Right lobe of liver (tissue), 4 donors: ENCODE measurements at regions not wholly inside any gene's neighbourhood (a gene's known extent, or its start where the extent isn't known, plus 50 kb on each side); places are given as distances from the start of the nearest gene placed in this dataset.

Source experiments
- CTCF ChIP-seq, 4 donors: fragments of 200-600 bp in 3 of 4; fragments of 450-650 bp in 1 of 4; IDR thresholded peaks; one replicate each; pipeline versions ENCODE4 v1.5.1 to v1.8.0; 2016 to 2022; ENCODE audit warnings: antibody characterized with exemption in 4 of 4, mild to moderate bottlenecking in 2 of 4
- POLR2A ChIP-seq: fragments of 450-650 bp; IDR thresholded peaks from one replicate; pipeline ENCODE4 v1.6.1; 2017; ENCODE audit warnings: antibody characterized with exemption, mild to moderate bottlenecking
- donor health status: DM: no; HTN: no; CAD: no.
- donor health status: DM: no; HTN: no; CAD: no.
- donor health status: DM: no; HTN: yes; CAD: no.

DNA sequence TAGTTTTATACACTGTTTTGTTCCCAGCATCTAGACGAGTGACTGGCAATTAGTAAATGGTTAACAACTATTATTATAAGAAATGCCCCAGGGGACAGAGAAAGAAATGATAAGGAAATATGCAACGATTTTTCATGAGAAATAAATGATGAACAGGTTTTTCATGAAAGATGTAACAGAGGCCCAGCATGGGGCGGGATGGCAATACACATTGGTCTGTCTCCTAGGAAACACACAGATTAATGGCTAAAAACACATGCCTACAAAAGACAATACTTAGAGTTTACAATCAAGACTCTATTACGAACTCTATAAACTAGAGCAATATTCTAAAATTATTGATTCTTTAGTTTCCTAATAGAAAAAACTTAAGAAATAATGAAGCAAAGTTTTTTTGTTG, 441.5 kb upstream of the CDH9 start:
- TF ChIP-seq CTCF (IDR thresholded peaks at IDR 0.05) (no peak), POLR2A (no peak)
